ENCODE measurements at regions not wholly inside any gene's neighbourhood (a gene's known extent, or its start where the extent isn't known, plus 50 kb on each side); places are given as distances from the start of the nearest gene placed in this dataset.

- no peak for FAIRE-seq
- no peak for TF ChIP-seq CTCF (IDR thresholded peaks at IDR 0.05; ENCODE audit: insufficient read depth, low read length, severe bottlenecking)
- no peaks in the 10 kb centered on the region for H3K36me3 ChIP-seq (ENCODE audit: control insufficient read depth, insufficient read depth, low read length)
These were observed 61.5 kb downstream of the HES1 start for GRCh38 chr3:194197396-194197960.

GRCh38 chr3:194197981-194198695 is 62.2 kb downstream of the HES1 start:
- DNase-seq (ENCODE audit: low read depth) (no peak), FAIRE-seq (no peak)
- H3K4me3 ChIP-seq (ENCODE audit: low read depth, low read length), result no peak overlapping the region

More at GRCh38 chr3:194197396-194197960, 61.5 kb downstream of the HES1 start:
- no peaks in the 10 kb centered on the region for H3K27me3 ChIP-seq (ENCODE audit: control insufficient read depth, insufficient read depth, low read length)
- no peak overlapping the region for H3K4me3 ChIP-seq (ENCODE audit: low read depth, low read length)
- DNase-seq (ENCODE audit: low read depth), result no peak

GRCh38 chr3:194198938-194199337 is 63.0 kb downstream of the HES1 start:
- DNase-seq (ENCODE audit: low read depth) (no peak), FAIRE-seq (no peak)
- Histone ChIP-seq H3K4me3 (ENCODE audit: low read depth, low read length) (no peak overlapping the region), H3K27me3 (ENCODE audit: control insufficient read depth, insufficient read depth, low read length) (no peaks in the 10 kb centered on the region), H3K36me3 (ENCODE audit: control insufficient read depth, insufficient read depth, low read length) (no peaks in the 10 kb centered on the region)
- no peak for TF ChIP-seq CTCF (IDR thresholded peaks at IDR 0.05; ENCODE audit: insufficient read depth, low read length, severe bottlenecking)

More at GRCh38 chr3:194197981-194198695, 62.2 kb downstream of the HES1 start:
- no peak for TF ChIP-seq CTCF (IDR thresholded peaks at IDR 0.05; ENCODE audit: insufficient read depth, low read length, severe bottlenecking)
- Histone ChIP-seq H3K27me3 (ENCODE audit: control insufficient read depth, insufficient read depth, low read length) (no peaks in the 10 kb centered on the region), H3K36me3 (ENCODE audit: control insufficient read depth, insufficient read depth, low read length) (no peaks in the 10 kb centered on the region)

- Histone ChIP-seq H3K27me3 (ENCODE audit: control insufficient read depth, insufficient read depth, low read length) (no peaks in the 10 kb centered on the region), H3K4me3 (ENCODE audit: low read depth, low read length) (no peak overlapping the region), H3K36me3 (ENCODE audit: control insufficient read depth, insufficient read depth, low read length) (no peaks in the 10 kb centered on the region)
- DNase-seq (ENCODE audit: low read depth) (no peak), FAIRE-seq (no peak)
- no peak for TF ChIP-seq CTCF (IDR thresholded peaks at IDR 0.05; ENCODE audit: insufficient read depth, low read length, severe bottlenecking)
These were observed 64.6 kb downstream of the HES1 start for GRCh38 chr3:194200422-194201081.

- FAIRE-seq (no peak), DNase-seq (ENCODE audit: low read depth) (peak; percentile 23)
- H3K27me3 ChIP-seq (ENCODE audit: control insufficient read depth, insufficient read depth, low read length), result no peaks in the 10 kb centered on the region
- no peak for TF ChIP-seq CTCF (IDR thresholded peaks at IDR 0.05; ENCODE audit: insufficient read depth, low read length, severe bottlenecking)
- no peaks in the 10 kb centered on the region for H3K36me3 ChIP-seq (ENCODE audit: control insufficient read depth, insufficient read depth, low read length)
- no peak overlapping the region for H3K4me3 ChIP-seq (ENCODE audit: low read depth, low read length)
These were observed 66.2 kb downstream of the HES1 start for GRCh38 chr3:194201953-194202666.

Measured in bronchial epithelial cell (primary cell).